ENCODE measurements at regions not wholly inside any gene's neighbourhood (a gene's known extent, or its start where the extent isn't known, plus 50 kb on each side); places are given as distances from the start of the nearest gene placed in this dataset.

- TF ChIP-seq CHD7 (IDR thresholded peaks at IDR 0.05; ENCODE audit: insufficient replicate concordance, low read length): no peak
- no peak for TF ChIP-seq POLR2AphosphoS5 (IDR thresholded peaks at IDR 0.05; ENCODE audit: low read depth, low read length)
- TF ChIP-seq BCL11A (IDR thresholded peaks at IDR 0.05; ENCODE audit: low read depth in 2 of 2, low read length in 2 of 2): no peak
- TF ChIP-seq CBX8 (IDR thresholded peaks at IDR 0.05; ENCODE audit: borderline replicate concordance, low read depth, low read length): no peak
- TF ChIP-seq RXRA (IDR thresholded peaks at IDR 0.05; ENCODE audit: insufficient read depth, low read depth, low read length): no peak
Observed at GRCh38 chr4:148854203-148854602, 412.0 kb upstream of the NR3C2 start (continued).

All from H1 (cell line).